ENCODE measurements at regions not wholly inside any gene's neighbourhood (a gene's known extent, or its start where the extent isn't known, plus 50 kb on each side); places are given as distances from the start of the nearest gene placed in this dataset.

DNA sequence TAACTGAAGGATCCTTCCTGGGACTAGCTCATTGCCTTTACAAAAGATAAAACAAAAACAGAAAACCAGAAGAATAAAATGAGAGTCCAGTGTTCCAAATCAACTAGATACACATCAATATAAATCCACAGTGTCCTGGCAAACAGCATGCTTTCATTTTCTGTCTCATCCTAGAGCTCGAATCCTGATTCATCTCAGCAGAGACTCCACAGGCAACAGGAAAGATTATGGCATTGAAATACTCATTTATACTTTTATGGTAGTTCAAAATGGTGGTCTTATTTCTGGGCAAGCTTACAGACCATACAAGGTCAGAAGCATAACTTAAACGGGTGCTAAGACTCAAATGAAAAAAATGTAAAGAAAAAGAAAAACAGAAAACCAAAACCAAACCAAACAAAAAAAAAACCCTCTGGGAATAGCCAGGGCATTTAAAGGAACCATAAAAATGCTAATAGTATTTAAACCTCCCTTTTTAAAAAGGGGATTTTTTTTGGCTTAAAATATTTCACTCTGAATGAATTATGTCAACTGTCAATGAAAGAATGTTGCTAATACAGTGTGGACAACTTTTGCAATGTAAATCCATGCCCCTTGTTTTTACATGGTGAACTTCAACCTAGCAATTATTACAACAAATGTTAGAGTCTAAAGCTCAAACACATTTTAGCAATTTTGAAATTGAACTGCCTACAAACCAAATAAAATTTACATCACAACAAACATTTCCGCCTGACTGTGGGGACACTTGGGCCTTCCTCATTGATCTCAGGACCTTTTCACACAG is 57.9 kb downstream of the GPR101 start:
- TF ChIP-seq, protein P1, sequence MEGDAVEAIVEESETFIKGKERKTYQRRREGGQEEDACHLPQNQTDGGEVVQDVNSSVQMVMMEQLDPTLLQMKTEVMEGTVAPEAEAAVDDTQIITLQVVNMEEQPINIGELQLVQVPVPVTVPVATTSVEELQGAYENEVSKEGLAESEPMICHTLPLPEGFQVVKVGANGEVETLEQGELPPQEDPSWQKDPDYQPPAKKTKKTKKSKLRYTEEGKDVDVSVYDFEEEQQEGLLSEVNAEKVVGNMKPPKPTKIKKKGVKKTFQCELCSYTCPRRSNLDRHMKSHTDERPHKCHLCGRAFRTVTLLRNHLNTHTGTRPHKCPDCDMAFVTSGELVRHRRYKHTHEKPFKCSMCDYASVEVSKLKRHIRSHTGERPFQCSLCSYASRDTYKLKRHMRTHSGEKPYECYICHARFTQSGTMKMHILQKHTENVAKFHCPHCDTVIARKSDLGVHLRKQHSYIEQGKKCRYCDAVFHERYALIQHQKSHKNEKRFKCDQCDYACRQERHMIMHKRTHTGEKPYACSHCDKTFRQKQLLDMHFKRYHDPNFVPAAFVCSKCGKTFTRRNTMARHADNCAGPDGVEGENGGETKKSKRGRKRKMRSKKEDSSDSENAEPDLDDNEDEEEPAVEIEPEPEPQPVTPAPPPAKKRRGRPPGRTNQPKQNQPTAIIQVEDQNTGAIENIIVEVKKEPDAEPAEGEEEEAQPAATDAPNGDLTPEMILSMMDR (IDR thresholded peaks at IDR 0.05; ENCODE audit: borderline replicate concordance, insufficient read depth, low read depth, low read length), result no peak
- H3K4me3 ChIP-seq (ENCODE audit: low read depth, low read length), result no peak overlapping the region

DNA sequence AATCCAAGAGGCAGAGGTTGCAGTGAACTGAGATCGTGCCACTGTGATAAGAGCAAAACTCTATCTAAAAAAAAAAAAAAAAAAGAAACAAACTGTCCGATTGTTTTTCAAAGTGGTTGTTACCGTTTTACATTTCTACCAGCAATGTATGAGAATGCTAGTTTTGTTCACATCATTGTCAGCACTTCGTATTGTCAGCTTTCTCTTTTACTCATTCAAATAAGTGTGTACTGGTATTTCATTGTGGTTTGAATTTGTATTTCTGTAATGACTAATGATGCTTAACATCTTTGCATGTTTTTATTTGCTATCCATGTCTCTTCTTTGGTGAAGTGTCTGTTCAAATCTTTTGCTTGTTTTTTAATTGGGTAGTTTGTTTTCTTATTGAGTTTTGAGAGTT is 65.8 kb downstream of the GPR101 start:
- TF ChIP-seq, protein P1 (IDR thresholded peaks at IDR 0.05; ENCODE audit: borderline replicate concordance, insufficient read depth, low read depth, low read length), result no peak
- H3K4me3 ChIP-seq (ENCODE audit: low read depth, low read length), result no peak overlapping the region

DNA sequence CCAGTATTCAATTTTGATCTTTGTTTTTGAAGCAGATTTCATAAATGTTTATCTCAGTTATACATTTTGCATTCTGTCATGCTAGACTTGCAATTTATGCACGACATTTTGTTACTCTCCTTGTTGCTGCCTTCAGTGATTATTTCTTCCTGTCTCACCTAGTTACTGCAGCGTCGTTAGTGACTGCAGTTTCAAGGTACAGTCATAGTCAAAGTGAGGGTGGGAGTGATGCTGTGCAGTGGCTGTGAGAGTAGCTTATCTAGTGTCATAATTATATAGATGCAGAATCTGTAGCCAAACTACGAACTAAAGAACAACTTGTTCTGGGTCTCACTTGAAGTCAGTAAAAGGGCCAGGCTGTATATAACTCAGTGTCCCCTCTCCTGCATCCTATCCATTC is 69.8 kb downstream of the GPR101 start:
- TF ChIP-seq, protein P1 (IDR thresholded peaks at IDR 0.05; ENCODE audit: borderline replicate concordance, insufficient read depth, low read depth, low read length), result no peak
- H3K4me3 ChIP-seq (ENCODE audit: low read depth, low read length), result no peak overlapping the region

DNA sequence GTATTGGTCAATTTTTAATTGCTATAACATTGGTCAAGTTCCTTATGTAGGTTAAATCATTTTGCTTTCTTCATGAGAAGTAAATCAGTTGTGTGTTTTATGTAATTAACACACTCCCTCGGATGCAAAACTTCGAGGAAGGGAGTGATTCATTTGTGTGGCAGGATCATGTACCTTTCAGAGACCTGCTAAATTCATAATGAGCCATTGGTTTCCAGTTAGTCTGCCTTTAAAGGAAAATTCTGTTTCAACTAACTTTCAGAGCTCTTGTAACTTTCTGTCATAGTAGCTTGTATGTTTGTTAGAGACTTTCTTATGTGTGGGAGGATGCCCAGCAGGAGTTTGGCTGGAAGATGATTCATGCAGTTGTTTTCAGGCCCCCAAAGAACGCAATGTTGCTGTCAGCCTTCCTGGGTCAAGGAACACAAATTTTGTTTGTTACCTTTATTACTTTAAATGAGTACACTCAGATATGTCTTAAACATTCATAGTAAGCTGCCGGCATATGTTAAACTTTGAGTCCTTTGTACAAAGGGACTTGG is 72.1 kb downstream of the GPR101 start:
- no peak overlapping the region for H3K4me3 ChIP-seq (ENCODE audit: low read depth, low read length)
- TF ChIP-seq, protein P1 (IDR thresholded peaks at IDR 0.05; ENCODE audit: borderline replicate concordance, insufficient read depth, low read depth, low read length), result no peak

DNA sequence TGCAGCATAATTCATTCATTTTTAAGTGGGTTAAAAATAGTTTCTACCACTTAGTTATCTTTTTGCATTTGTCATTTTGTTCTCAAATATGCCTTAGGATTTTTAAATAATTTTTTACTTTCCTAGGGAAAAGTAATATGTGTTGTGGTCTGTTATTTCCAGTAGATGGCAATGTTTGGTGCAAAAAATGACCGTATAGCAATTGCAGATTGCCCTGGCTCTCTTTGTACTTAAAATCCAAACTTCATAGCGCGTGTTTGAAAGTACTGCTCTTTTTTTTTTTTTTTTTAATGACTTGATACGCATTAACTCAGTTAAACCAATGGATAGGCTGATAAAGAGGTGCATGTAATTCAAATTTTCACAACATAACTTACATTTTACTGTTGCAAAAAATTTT is 74.4 kb upstream of the RBMX start:
- TF ChIP-seq, protein P1 (IDR thresholded peaks at IDR 0.05; ENCODE audit: borderline replicate concordance, insufficient read depth, low read depth, low read length), result 0 out of 2 replicates have a peak, but pooled peaks have one; percentile 18
- H3K4me3 ChIP-seq (ENCODE audit: low read depth, low read length), result no peak overlapping the region

DNA sequence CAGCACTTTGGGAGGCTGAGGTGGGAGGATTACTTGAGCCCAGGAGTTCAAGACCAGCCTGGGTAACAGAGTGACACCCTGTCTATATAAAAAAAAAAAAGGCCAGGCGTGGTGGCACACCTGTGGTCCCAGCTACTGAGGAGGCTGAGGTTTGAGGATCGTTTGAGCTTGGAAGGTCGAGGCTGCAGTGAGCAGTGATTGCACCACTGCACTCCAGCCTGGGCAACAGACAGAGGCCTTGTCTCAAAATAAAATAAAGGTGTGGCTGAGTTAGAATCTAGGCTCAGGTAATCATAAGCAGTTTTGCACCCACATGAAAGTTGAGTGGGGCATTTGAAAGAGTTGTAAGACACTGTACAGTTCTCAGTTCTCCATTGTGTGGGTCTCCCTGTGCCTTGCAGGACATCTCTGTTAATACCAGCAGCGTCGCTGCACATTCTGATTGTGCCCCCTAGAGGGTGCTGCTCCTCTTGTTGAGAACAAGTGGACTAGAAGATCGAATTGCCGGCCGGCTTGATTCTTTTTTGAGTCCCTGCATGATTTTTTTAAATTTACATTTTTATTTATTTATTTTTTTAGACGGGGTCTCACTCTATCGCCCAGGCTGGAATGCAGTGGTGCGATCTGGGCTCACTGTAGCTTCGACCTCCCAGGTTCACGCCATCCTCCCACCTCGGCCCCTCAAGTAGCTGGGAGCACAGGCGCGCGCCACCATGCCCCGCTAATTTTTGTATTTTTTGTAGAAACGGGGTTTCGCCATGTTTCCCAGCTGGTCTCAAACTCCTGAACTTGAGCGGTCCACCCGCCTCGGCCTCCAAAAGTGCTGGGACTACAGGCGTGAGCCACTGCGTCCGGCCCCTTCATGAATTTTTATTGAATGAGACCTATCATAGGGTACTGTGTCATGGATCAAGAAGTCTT is 73.6 kb upstream of the RBMX start:
- TF ChIP-seq, protein P1 (IDR thresholded peaks at IDR 0.05; ENCODE audit: borderline replicate concordance, insufficient read depth, low read depth, low read length), result peak; percentile 70
- no peak overlapping the region for H3K4me3 ChIP-seq (ENCODE audit: low read depth, low read length)

Measured in GM12875 (cell line).